ENCODE measurements at regions not wholly inside any gene's neighbourhood (a gene's known extent, or its start where the extent isn't known, plus 50 kb on each side); places are given as distances from the start of the nearest gene placed in this dataset.

DNA sequence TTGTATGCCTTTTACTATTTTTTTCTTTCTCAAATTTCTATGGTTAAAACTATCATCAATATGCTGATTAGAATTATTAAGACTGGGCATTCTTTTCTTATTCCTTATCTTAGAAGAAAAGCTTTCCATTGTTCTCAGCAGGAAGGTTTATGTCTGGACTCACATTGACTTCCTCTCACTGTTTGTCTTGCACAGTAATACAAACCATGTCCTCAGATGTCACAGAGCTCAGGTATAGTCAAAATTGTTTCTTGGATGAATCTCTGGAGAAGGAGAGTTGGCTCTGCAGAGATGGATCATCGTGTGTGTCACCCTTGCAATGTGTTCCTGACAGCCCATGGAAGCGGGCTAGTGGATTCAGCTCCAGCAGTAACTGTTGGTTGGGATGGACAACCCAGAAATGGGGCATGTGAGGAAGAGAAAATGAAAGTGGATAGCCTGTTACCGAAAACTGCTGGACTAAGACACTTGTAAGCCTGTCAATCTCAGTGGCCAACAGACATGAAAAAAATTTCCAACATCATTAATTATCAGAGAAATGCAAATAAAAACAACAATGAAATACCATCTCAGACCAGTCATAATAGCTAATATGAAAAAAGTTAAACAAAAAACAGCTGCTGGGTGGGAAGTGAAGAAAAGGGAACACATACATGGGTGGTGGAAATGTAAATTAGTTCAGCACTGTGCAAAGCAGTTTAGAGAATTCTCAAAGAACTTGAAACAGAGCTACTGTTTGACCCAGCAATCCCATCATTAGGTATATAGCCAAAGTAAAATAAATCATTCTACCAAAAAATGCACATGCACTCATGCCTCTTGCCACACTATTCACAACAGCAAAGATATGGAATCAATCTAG, 967.8 kb downstream of the TMEM121 start:
- no peak overlapping the region for H3K4me3 ChIP-seq
- H3K4me1 ChIP-seq: no peaks in the 10 kb centered on the region
- H3K36me3 ChIP-seq: no peaks in the 10 kb centered on the region
- no peaks in the 10 kb centered on the region for H3K9me3 ChIP-seq
- H3K27ac ChIP-seq: no peak overlapping the region
- intact Hi-C loops (cut with DNase I): no loop called here
- TF ChIP-seq, protein P1, sequence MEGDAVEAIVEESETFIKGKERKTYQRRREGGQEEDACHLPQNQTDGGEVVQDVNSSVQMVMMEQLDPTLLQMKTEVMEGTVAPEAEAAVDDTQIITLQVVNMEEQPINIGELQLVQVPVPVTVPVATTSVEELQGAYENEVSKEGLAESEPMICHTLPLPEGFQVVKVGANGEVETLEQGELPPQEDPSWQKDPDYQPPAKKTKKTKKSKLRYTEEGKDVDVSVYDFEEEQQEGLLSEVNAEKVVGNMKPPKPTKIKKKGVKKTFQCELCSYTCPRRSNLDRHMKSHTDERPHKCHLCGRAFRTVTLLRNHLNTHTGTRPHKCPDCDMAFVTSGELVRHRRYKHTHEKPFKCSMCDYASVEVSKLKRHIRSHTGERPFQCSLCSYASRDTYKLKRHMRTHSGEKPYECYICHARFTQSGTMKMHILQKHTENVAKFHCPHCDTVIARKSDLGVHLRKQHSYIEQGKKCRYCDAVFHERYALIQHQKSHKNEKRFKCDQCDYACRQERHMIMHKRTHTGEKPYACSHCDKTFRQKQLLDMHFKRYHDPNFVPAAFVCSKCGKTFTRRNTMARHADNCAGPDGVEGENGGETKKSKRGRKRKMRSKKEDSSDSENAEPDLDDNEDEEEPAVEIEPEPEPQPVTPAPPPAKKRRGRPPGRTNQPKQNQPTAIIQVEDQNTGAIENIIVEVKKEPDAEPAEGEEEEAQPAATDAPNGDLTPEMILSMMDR (IDR thresholded peaks at IDR 0.05): no peak
- 29 to 31% methylated on average over 3 of the region's 3 CpGs for WGBS, 2 donors
- FAIRE-seq (no peak), DNase-seq (no peak), ATAC-seq (peak in 1 of 4 donors; percentile 21)
- no peaks in the 10 kb centered on the region for H3K27me3 ChIP-seq

GRCh38 chr14:106500571-106500970, 974.2 kb downstream of the TMEM121 start:
- Histone ChIP-seq H3K27me3 (no peaks in the 10 kb centered on the region), H3K4me3 (no peak overlapping the region), H3K4me1 (no peaks in the 10 kb centered on the region), H3K27ac (no peak overlapping the region), H3K9me3 (no peaks in the 10 kb centered on the region), H3K36me3 (no peaks in the 10 kb centered on the region)
- TF ChIP-seq, protein P1 (IDR thresholded peaks at IDR 0.05): no peak
- DNase-seq (no peak), ATAC-seq (no peak), FAIRE-seq (no peak)
- intact Hi-C loops (cut with DNase I): no loop called here
- 12 to 14% methylated on average over 1 of the region's 1 CpG for WGBS, 2 donors

GRCh38 chr14:106501898-106502297, 975.5 kb downstream of the TMEM121 start:
- H3K4me1 ChIP-seq: no peaks in the 10 kb centered on the region
- H3K9me3 ChIP-seq: no peaks in the 10 kb centered on the region
- TF ChIP-seq, protein P1 (IDR thresholded peaks at IDR 0.05): no peak
- no peak for FAIRE-seq
- ATAC-seq: no peak
- DNase-seq: no peak
- intact Hi-C loops (cut with DNase I): no loop called here
- no peaks in the 10 kb centered on the region for H3K27me3 ChIP-seq
- no peaks in the 10 kb centered on the region for H3K36me3 ChIP-seq
- H3K4me3 ChIP-seq: no peak overlapping the region
- H3K27ac ChIP-seq: no peak overlapping the region

DNA sequence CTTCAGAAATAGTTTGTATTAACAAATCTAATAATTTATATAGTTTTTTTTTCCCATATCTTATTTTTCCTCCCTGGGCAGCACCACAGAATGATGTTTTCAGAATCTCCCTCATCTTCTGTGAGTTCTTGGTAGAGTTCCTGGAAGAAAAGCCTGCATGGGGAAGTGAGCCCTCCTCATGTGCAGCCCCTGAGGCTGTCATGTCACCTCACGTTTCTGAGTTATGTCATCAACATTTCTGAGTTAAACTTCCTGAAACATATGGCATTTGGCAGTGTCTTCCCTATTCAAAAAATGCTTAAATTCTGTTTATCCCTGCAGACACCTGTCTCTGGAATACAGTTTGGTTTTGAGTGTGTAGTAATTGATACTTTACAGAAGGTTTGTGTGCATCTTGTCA, 979.0 kb downstream of the TMEM121 start:
- ATAC-seq: no peak
- Histone ChIP-seq H3K4me3 (no peak overlapping the region), H3K27ac (no peak overlapping the region), H3K27me3 (peaks cover 0 to 3% (median 1%) of the 10 kb centered on the region in 4 donors), H3K9me3 (no peaks in the 10 kb centered on the region), H3K4me1 (no peaks in the 10 kb centered on the region), H3K36me3 (no peaks in the 10 kb centered on the region)
- no peak for DNase-seq
- WGBS, 2 donors: 10 to 12% methylated on average over 1 of the region's 1 CpG
- TF ChIP-seq, protein P1 (IDR thresholded peaks at IDR 0.05): no peak
- FAIRE-seq: no peak
- intact Hi-C loops (cut with DNase I): no loop called here

GRCh38 chr14:106506881-106507305, 980.5 kb downstream of the TMEM121 start:
- DNase-seq (peak in 1 of 6 donors; percentile 16), FAIRE-seq (no peak), ATAC-seq (no peak)
- no peaks in the 10 kb centered on the region for H3K9me3 ChIP-seq
- TF ChIP-seq, protein P1 (IDR thresholded peaks at IDR 0.05): no peak
- H3K4me3 ChIP-seq: no peak overlapping the region
- WGBS, 2 donors: 69 to 70% methylated on average over 8 of the region's 8 CpGs
- H3K27me3 ChIP-seq: peaks cover 0 to 13% (median 2%) of the 10 kb centered on the region in 4 donors
- intact Hi-C loops (cut with DNase I): no loop called here
- no peaks in the 10 kb centered on the region for H3K4me1 ChIP-seq
- H3K27ac ChIP-seq: no peak overlapping the region
- no peaks in the 10 kb centered on the region for H3K36me3 ChIP-seq
